IMR-90 (cell line): ENCODE measurements at regions not wholly inside any gene's neighbourhood (a gene's known extent, or its start where the extent isn't known, plus 50 kb on each side); places are given as distances from the start of the nearest gene placed in this dataset.

Experiments
- CEBPB ChIP-seq: IDR thresholded peaks from 2 replicates; pipeline ENCODE4 v1.6.1; 2012; ENCODE audit warnings: low read depth, low read length, improper control_type of control experiment
- FOS ChIP-seq: fragments of 150-350 bp; IDR thresholded peaks from 2 replicates; pipeline ENCODE4 v1.6.1; 2016; ENCODE audit warnings: low read depth, low read length
- MAFK ChIP-seq: IDR thresholded peaks from 2 replicates; pipeline ENCODE4 v1.6.1; 2012; ENCODE audit warnings: low read depth, low read length, improper control_type of control experiment
- MAZ ChIP-seq: IDR thresholded peaks from 2 replicates; pipeline ENCODE4 v1.6.1; 2012; ENCODE audit warnings: low read depth, mild to moderate bottlenecking, low read length, improper control_type of control experiment, moderate library complexity, borderline replicate concordance
- MXI1 ChIP-seq: IDR thresholded peaks from 2 replicates; pipeline ENCODE4 v1.6.1; 2012; ENCODE audit warnings: low read depth, mild to moderate bottlenecking, low read length, moderate library complexity, borderline replicate concordance
- NFE2L2 ChIP-seq: fragments of 150-350 bp; IDR thresholded peaks from 2 replicates; pipeline ENCODE4 v1.6.1; 2016; ENCODE audit warnings: low read depth, mild to moderate bottlenecking, low read length
- POLR2A ChIP-seq: IDR thresholded peaks from 2 replicates; pipeline ENCODE4 v1.6.1; 2012; ENCODE audit warnings: mild to moderate bottlenecking, low read depth, low read length
- RAD21 ChIP-seq: IDR thresholded peaks from 2 replicates; pipeline ENCODE4 v1.6.1; 2012; ENCODE audit warnings: low read length, improper control_type of control experiment
- RCOR1 ChIP-seq: IDR thresholded peaks from 2 replicates; pipeline ENCODE4 v1.6.1; 2012; ENCODE audit warnings: mild to moderate bottlenecking, low read length, improper control_type of control experiment; ENCODE audit not compliant: insufficient replicate concordance
- TF ChIP-seq, protein P1 (sequence below): conservative IDR thresholded peaks from 2 replicates; pipeline ENCODE4 v1.5.1; 2012; ENCODE audit warnings: mild to moderate bottlenecking, low read depth, low read length, improper control_type of control experiment
- TF ChIP-seq, protein P2 (sequence below): fragments of 150-350 bp; IDR thresholded peaks from 2 replicates; pipeline ENCODE4 v1.6.1; 2016; ENCODE audit warnings: low read depth, mild to moderate bottlenecking, low read length, moderate library complexity, borderline replicate concordance
- TF ChIP-seq, protein P3 (sequence below): fragments of 150-350 bp; IDR thresholded peaks from 2 replicates; pipeline ENCODE4 v1.6.1; 2017; ENCODE audit warnings: mild to moderate bottlenecking, antibody characterized with exemption, low read length, low read depth

DNA sequence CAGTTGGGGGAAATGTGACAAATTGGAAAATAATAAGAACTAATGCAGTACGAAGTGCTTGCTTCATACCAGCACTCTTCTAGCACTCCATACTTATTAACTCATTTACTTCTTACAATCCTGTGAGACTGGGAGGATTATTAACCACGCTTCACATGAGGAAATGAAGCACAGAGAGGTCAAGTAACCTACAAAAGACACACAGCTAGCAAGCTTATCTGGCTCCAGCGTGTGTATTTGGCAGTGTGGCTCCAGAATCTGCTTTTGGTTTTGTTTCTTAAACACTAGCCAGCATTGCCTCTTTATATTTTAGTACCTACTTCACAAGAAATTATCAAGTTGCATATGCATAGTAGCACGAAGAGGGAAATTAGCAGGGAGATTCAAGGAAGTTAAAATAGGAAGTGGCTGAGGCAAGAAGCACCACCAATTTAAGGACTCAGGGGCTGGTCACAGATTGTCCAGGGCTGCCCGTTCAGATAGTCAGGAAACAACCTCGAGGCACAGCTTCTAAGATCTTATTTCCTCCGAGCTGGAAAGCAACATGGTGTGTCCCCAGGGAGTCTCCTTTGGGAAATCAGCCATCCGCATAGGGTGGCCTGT lies 302.7 kb upstream of the PRDM1 start:
- TF ChIP-seq RAD21 (no peak), NFE2L2 (no peak), CEBPB (no peak), POLR2A (no peak), RCOR1 (no peak), MAFK (no peak), FOS (no peak), MAZ (no peak), MXI1 (no peak)
- TF ChIP-seq, protein P1, sequence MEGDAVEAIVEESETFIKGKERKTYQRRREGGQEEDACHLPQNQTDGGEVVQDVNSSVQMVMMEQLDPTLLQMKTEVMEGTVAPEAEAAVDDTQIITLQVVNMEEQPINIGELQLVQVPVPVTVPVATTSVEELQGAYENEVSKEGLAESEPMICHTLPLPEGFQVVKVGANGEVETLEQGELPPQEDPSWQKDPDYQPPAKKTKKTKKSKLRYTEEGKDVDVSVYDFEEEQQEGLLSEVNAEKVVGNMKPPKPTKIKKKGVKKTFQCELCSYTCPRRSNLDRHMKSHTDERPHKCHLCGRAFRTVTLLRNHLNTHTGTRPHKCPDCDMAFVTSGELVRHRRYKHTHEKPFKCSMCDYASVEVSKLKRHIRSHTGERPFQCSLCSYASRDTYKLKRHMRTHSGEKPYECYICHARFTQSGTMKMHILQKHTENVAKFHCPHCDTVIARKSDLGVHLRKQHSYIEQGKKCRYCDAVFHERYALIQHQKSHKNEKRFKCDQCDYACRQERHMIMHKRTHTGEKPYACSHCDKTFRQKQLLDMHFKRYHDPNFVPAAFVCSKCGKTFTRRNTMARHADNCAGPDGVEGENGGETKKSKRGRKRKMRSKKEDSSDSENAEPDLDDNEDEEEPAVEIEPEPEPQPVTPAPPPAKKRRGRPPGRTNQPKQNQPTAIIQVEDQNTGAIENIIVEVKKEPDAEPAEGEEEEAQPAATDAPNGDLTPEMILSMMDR: no peak
- TF ChIP-seq, protein P2, sequence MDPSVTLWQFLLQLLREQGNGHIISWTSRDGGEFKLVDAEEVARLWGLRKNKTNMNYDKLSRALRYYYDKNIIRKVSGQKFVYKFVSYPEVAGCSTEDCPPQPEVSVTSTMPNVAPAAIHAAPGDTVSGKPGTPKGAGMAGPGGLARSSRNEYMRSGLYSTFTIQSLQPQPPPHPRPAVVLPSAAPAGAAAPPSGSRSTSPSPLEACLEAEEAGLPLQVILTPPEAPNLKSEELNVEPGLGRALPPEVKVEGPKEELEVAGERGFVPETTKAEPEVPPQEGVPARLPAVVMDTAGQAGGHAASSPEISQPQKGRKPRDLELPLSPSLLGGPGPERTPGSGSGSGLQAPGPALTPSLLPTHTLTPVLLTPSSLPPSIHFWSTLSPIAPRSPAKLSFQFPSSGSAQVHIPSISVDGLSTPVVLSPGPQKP: no peak
- TF ChIP-seq, protein P3, sequence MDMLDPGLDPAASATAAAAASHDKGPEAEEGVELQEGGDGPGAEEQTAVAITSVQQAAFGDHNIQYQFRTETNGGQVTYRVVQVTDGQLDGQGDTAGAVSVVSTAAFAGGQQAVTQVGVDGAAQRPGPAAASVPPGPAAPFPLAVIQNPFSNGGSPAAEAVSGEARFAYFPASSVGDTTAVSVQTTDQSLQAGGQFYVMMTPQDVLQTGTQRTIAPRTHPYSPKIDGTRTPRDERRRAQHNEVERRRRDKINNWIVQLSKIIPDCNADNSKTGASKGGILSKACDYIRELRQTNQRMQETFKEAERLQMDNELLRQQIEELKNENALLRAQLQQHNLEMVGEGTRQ: no peak
